HG03457 (cell line): ENCODE measurements at regions not wholly inside any gene's neighbourhood (a gene's known extent, or its start where the extent isn't known, plus 50 kb on each side); places are given as distances from the start of the nearest gene placed in this dataset.

ENCODE experiments used
- ATAC-seq: cut with Tn5 transposase; IDR thresholded peaks from one replicate; pipeline ENCODE4 v1.9.1; 2021; ENCODE audit warnings: moderate number of reproducible peaks; ENCODE audit not compliant: unreplicated experiment

DNA sequence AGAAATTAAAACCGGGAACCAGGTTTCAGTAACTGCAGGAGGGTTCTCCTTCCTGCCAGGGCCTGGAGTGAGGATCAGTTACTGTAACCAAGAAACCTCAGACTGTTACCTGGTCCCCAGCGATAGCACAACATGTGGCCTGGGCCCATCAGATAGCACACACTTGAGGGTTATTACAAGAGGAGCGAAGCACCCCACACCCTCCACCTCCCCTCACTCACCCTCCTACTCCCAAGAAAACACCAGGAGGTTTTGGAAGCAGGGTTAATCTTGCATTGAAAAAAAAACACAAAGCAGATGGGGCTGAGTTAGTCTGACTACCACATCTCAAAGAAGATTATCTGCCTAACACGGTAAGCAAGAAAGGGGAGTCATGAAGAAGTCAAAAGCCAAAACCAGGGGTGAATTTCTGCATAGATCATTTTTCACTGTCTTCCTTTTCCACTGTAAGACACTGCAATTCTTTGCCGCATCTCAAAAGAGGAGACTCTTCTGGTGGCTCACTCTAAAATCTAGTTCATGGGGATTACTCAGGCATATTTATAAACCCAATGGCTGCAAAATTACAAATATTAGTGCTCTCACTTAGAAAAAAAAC lies 75.9 kb upstream of the DOCK9 start:
- no peak for ATAC-seq

DNA sequence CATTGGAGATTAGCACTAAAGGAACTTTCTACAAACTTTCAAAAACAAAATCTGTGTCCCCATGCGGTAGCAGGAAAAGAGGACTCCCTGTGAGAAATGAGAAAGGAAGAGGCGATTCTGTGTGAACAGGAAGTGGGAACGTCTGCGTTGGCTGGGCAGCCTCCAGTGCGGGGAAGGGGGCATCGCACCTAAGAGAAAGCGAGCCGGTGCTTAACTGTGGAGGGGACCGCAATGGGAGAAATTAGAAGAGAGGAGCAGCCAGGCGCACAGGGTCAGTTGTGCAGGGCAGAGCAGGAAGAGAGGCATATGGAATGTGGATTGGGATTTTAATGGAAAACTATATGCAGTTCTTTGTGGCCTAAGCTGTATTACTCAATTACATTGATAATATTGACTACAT lies 77.4 kb upstream of the DOCK9 start:
- no peak for ATAC-seq

DNA sequence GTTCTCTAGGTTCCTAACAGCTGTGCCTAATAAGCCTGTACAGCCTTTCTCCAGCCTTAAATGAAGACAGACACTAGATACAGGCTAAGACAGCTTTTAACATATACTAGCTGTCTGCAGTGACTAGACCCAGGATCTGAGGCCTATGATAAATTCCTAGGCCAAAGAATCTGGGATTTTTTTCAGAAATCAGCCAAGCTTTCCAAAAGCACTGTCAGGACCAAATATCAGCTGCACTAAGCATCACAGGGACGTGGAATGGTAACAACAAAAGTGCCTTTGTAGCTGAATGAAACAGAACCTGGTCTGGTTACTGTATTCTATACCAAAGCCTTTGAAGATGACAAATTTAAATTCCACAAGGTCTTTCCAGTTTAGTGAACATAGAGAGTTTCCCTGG lies 77.9 kb upstream of the DOCK9 start:
- no peak for ATAC-seq

DNA sequence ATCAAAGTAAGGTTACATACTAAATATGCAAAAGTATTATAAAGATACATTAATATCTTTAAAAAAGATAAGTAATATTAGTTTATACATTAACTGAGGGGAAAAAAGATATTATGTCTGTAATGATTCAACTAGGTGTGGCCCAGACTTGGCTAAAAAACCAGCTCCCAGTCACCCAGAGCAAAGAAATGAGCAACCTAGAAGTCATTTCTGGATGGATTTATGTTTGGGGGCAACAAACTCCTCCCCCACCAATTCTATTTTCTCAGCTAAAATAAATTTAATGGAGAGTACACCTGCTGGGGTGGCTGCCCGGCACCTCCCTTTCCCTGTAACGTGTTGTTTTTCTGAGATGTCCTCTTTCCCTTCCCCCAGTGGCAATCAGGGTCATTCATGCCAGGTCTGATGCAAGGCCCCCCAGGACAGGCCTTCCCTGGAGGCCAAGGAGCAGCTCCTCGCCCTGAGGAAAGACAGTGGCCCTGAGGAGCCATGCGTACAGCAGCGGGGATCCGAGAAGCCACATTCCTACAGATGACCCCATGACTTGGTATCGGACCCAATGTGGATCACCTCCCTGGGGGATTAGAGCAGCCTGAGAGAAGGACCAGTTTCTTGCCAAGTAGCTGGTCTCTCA lies 78.6 kb upstream of the DOCK9 start:
- ATAC-seq, result no peak

DNA sequence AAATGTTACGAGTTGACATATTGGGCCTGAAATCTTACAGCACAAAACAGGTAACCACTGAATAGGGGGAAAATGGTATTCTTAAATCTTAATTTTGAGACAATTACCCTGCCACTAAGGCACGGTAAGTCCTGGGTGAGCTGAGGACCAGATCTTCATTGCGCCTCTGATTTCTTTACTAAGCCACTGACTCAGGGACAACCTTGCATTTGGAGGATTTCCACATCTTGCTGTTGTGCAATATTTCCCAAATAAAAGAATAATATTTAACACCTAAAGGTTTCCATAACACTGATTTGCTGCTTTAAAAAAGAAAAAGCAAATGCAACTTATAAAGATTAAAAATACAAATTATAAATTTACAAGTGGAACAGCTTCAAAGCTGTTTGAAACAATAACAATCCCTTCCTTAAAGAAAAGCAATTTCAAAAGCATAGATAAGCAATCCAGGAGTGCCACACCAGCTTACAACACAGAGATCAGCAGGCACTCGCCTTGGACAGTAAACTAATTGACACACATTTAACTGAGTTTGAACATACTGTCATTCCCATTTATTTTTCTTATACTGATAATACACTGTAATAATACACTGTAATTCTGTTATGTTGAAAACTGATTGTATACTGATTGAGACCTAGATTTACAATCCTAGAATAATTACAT lies 79.6 kb upstream of the DOCK9 start:
- no peak for ATAC-seq

DNA sequence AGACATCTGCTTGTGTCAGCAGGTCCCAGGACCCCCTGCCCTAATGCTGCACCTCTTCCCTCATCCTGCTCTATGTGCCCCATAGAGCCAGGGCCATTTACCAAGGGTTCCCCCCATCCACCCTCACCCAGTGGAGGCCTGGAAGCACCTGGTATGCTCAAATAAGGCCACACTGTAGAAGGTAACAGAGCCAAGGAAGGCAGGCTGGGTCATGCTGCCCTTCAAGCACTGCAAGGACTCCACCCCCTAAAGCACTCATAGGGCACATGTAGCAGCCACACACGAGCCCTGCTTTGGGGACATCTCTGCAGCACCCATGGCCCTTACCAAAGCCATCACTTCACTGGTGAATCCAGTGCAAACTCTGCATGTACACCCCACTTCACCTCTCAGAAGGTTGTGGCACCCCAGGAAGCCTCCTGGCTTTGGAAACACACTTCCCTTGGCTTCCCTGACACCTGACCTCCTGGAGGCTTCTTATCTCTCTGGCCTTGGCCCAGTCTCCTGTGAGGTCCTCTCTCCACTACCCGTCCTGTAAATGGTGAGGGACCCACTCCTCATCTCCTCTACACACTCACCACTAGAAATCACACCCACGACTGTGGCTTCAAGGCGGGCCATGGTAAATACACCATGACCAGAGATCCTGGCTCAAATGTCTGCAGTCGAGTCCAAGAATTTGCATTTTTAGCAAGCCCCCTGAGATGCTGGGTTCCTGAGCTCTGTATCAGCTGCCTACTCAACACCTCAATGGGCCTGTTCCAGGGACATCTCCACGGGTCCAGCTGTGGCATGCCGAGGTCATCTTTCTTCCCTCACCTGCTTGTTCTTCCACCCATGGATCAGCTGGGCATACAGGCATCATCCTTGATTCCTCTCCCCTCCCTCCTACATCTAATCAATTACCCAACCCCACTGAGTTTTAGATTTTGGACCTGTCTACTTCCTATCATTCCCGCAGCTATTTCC lies 80.9 kb upstream of the DOCK9 start:
- no peak for ATAC-seq

DNA sequence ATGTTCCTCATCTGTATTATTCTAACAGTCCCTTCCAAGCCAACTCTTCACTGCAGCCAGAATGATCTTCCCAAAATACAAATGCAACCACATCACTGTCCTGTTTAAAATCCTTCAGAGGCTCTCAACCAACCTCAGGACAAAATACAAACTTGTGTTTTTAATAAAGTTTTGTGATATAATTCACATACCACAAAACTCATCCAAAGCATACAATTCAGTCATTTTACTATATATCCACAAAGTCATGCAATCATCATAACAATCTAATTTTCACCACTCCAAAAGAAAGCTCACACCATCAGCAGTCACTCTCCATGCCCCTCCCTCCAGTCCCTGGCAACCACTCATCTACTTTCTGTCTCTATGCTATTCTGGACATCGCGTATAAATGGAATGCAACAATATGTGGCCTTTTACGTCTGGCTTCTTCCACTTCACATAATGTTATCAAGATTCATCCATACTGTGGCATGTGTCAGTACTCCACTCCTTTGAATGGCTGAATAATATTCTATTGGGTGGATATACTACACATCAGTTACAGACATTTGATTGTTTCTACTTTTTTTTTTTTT lies 81.7 kb upstream of the DOCK9 start:
- no peak for ATAC-seq

DNA sequence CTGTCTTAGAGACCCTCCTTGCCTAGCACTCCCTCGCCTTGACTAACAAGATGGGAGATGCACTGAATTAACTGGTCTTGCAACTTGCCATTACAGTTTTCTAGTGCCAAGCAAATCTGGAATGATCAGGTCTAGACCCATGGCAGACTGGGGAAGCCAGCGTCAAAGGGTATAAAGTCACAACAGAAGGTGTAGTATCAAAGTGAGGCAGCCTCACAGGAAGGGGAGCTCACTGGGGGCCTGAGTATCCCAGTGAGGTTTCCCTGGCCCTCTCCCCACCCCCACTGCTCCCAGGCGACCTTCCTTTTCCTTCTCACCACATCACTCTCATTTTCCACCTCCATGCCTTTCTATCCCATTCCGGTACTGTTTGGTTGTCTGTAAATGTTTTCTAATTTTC lies 83.5 kb upstream of the DOCK9 start:
- ATAC-seq, result no peak

DNA sequence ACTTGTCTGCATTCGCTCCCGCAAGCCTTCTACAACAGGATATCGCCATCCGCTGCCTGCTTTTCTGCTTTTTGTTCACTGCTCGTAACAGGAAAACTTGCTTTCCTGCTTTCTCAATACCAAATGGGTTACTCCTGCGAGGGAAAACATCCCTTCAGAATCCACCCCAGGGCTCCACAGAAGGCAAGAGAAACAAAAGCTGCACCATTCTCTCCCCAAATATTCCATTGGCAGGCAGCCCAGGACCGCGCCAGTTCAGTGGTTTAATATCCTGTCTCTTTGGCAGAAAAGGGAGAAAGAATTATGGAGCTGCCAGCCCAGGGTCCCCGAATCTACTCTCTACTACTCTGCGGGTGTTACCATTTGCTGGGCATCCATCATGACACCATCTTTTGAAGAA lies 84.7 kb upstream of the DOCK9 start:
- no peak for ATAC-seq

DNA sequence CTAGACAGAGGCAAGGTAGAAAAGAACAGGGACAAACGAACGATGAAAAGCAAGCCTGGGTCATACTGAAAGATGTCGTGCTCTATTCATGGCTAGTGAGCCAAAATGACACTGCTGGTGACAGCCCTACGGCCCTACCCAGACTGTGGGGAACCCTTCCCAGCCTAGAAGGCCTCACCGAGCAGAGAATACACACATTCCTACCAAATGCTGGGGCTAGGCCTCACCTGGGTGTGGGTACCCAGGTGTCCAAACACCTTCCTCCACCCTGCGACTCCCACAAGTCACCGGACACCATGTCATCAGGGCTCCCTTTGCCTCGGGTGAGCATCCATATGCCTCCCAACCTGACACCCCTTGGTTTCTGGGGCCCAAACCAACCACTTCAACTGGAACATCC lies 85.3 kb upstream of the DOCK9 start:
- ATAC-seq, result no peak

DNA sequence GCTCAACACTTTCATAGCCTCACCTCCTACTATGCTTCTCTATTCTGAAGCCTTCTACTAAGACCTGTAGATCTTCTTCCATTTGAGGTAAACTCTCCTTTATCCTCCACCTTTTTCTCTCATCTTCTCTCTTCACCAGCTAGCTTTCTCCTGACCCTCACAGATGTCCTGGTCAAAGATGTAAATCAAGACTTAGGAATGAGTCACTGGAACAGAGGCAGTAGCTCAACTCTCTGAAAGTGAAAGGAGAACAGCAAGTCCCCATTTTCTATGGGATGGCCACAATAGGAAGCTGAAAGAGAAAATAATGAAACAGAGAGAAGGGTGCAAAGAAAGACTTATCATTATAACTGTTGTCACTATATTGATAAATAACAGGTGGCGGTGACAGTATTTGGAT lies 86.1 kb upstream of the DOCK9 start:
- ATAC-seq, result no peak

DNA sequence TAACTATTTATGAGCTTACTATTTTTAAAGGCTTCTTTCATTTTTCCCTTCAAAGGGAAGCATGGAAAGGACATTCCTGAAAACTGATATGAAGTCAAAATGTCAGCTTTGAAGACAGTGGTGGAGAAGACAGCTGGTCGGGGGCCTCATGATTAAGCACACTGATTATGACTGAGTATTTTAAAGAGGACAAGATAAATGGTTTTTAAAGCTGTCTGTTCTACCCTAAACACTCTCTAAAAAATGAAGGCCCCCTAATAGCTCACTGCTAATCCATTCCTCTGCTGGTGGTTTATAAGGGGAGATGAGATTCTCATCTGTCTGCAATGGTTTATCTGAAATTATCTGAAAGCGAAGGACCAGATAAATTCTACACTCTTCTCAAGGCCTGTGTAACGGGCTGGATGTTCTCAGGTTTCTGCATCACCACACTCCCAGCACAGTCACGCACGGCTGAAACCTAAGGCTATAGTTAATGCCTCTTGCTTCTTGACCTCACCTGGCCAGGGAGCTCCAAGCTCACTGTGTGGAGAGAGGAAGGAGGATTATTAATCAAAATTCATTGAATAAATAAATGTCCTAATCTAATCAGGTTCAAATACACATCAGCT lies 86.9 kb upstream of the DOCK9 start:
- no peak for ATAC-seq

DNA sequence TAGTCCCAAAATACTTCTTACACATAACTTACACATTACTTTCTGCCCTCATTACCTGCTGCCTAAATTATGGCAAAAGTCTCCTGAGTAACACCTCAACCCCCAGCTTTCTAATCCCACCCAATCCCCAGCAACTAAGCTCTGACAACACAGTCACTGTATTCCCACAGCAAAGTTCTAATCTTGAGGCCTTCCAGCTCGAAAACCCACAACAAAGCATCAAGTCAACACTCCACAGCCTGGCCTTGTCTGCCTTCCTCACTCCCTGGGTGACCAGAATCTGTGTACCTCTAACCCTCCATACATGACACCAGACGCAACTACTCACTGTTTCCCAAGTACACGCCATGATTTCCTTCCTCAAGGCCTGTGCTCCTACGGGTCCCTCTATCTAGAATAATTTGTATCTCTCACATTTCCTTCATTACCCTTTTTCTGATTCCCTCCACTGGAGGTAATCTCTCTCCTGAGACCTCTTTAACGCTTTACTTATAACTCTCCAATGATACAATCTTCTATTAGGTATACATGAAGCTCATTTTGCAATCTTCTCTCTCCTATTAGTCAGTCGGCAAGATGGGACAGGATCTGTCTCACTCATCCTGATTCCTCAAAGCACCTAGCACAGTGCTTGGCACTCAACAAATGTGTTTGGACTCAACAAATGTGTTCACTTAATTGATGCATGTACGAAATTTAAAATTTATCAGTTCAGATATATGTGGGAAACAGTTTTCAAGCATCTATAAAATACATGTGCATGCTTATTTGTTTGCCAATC lies 87.6 kb upstream of the DOCK9 start:
- no peak for ATAC-seq

DNA sequence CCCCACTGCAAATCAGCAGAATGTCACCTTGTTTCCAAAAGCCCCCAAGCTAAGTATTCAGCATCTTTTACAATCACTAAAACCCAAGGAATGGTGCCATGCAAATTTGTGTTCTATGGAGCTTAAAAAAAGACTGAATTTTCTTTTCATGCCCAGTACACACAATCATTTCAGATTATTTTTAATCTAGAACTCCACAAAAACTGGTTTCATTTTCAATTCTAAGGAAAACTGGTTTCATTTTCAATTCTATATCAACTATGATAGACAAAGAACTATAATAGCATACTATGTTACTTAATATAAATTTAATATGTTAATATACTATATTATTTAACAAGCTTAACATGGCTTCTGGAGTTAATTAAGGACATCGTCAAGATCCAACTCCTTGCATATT lies 88.4 kb upstream of the DOCK9 start:
- ATAC-seq, result no peak

DNA sequence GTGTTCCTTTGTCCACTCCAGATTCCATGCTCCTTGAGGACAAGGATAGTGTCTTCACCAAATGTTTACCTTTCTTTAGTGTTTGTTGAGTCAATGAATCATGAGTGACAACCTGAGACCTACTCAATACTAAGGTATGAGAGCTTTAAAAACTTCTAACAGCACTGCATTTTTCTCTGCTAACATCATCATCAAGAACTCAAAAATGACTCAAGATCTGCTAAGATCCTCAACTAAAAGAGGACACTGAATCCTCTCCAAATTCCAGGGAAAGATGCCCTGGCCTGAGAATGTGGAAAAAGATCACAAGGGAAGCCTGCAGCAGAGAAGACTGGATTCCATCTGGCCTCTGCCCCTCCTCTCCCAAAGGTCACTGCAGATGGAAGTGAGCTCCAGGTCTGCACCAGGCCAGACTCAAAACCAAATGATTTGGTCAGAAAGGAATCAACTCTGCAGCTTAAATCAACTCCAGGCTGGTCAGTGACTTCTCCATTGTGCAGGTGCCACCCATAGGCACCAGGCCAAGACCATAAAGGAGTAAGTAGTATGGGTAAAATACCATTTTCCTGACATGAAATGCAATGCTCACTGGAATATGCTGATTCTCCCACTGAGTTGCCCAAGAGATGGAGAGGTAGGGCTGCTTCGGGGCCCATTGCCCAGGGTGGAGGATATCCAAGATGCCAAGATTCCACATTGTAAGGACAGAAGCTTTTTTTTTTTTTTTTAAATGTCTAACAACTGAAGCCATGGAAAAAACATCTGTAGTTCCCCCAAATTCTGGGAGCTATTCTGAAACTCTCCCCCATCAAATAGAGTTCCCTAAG lies 89.5 kb upstream of the DOCK9 start:
- no peak for ATAC-seq

DNA sequence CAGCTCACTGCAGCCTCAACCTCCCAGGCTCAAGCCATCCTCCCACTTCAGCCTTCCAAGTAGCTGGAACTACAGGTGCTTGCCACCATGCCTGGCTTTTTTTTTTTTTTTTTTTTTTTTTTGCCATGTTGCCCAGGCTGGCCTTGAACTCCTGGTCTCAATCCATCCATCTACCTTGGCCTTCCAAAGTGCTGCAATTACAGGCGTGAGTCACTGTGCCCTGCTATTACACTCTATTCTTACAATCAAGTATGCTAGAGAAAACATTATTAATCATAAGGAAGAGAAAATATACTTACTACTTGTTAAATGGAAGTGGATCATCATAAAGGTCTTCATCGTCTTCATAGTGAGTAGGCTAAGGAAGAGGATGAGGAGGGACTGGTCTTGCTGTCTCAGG lies 93.3 kb upstream of the DOCK9 start:
- ATAC-seq, result no peak

DNA sequence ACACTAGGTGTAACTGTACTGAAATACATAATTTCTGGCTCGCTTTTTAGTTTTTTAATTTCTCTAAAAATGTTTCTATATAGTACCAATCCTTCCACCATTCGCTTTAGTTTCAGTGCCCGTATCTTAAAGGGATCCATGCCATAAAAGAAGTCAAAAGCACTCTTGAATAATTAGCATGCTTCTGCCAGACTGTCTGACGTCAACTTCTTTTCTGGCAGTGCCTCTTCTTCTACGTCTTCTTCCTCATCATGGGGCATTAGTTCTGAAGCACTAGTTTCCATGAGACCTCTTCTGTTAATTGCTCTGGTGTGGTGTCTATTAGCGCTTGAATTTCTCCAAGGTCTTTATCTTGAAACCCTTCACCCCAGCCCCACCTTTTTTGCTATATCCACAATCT lies 93.8 kb upstream of the DOCK9 start:
- no peak for ATAC-seq

DNA sequence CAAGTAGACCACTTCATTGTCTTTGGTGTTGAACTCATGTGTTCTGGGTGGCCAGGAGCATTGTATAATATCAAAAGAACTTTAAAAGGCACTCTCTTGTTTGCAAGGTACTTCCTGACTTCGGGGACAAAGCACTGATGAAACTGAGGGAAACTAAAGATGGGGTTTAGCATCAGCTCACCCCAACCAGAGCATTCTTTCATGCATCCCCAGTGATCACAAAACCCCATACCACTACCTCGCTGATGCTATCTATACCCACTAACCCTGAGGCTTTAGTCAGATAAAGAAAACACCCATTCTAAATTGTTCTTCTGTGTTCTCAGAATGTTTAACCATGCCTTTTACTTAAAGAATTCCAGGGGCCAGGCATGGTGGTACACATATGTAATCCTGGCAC lies 94.5 kb upstream of the DOCK9 start:
- no peak for ATAC-seq

DNA sequence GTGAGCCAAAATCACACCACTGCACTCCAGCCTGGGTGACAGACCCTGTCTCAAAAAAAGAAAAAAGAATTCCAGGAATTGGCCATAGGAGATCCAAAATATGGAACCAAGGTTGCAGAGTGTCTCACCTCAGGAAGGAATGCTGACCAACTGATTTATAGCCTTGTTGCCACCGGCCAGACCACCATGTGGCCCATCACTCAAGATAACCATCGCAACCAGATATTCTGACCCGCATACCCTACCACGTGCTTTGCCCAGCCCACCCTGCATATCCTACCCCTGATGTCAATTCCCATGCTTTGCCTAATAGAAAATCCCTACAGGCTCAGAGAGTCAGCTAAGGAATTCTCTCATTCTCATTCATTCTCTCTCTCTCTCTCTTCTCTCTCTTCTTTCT lies 95.1 kb upstream of the DOCK9 start:
- no peak for ATAC-seq
